ENCODE measurements at regions not wholly inside any gene's neighbourhood (a gene's known extent, or its start where the extent isn't known, plus 50 kb on each side); places are given as distances from the start of the nearest gene placed in this dataset.

- WGBS, 3 donors: 28 to 54% (median 47%) methylated on average over 2 of the region's 2 CpGs
- Histone ChIP-seq H3K4me3 (no peak overlapping the region), H3K9me3 (no peaks in the 10 kb centered on the region), H3K36me3 (ENCODE audit: insufficient read depth in 1 of 2, low read depth in 1 of 2) (no peaks in the 10 kb centered on the region), H3K27me3 (ENCODE audit: insufficient read depth in 3 of 3, low read length in 2 of 3) (no peaks in the 10 kb centered on the region), H3K4me1 (no peaks in the 10 kb centered on the region), H3K27ac (no peak overlapping the region)
- no peak for ATAC-seq
- DNase-seq: no peak
- no peak for TF ChIP-seq CTCF (IDR thresholded peaks at IDR 0.05)
- intact Hi-C loops (cut with DNase I): no loop called here
Observed at GRCh38 chr3:87175732-87176131, 51.4 kb upstream of the CHMP2B start.

- intact Hi-C loops (cut with DNase I): loop anchor here in 1 of 2 donors (5.0 kb wide), 1 partner anchor 386 kb away; no protein-coding TSS in a partner anchor
- Histone ChIP-seq H3K27ac (no peak overlapping the region), H3K36me3 (ENCODE audit: insufficient read depth in 1 of 2, low read depth in 1 of 2) (no peaks in the 10 kb centered on the region), H3K4me3 (no peak overlapping the region), H3K4me1 (no peaks in the 10 kb centered on the region), H3K27me3 (ENCODE audit: insufficient read depth in 3 of 3, low read length in 2 of 3) (no peaks in the 10 kb centered on the region), H3K9me3 (no peaks in the 10 kb centered on the region)
- DNase-seq: no peak
- TF ChIP-seq CTCF (IDR thresholded peaks at IDR 0.05): no peak
- 87 to 94% (median 91%) methylated on average over 2 of the region's 2 CpGs for WGBS, 3 donors
- no peak for ATAC-seq
Observed at GRCh38 chr3:87173776-87174175, 53.3 kb upstream of the CHMP2B start.

GRCh38 chr3:87173071-87173470 is 54.0 kb upstream of the CHMP2B start:
- intact Hi-C loops (cut with DNase I): loop anchor here in 1 of 2 donors (5.0 kb wide), 1 partner anchor 386 kb away; no protein-coding TSS in a partner anchor
- TF ChIP-seq CTCF (IDR thresholded peaks at IDR 0.05): no peak
- Histone ChIP-seq H3K36me3 (ENCODE audit: insufficient read depth in 1 of 2, low read depth in 1 of 2) (no peaks in the 10 kb centered on the region), H3K9me3 (no peaks in the 10 kb centered on the region), H3K4me1 (no peaks in the 10 kb centered on the region), H3K27me3 (ENCODE audit: insufficient read depth in 3 of 3, low read length in 2 of 3) (no peaks in the 10 kb centered on the region), H3K4me3 (no peak overlapping the region), H3K27ac (no peak overlapping the region)
- WGBS, 3 donors: 49 to 69% (median 55%) methylated on average over 3 of the region's 3 CpGs
- DNase-seq (no peak), ATAC-seq (no peak)

GRCh38 chr3:87167628-87168456 is 59.3 kb upstream of the CHMP2B start:
- ATAC-seq (no peak), DNase-seq (no peak)
- peak; percentile 67 for TF ChIP-seq CTCF (IDR thresholded peaks at IDR 0.05)
- no peaks in the 10 kb centered on the region for H3K9me3 ChIP-seq
- WGBS, 3 donors: 37 to 40% (median 39%) methylated on average over 11 of the region's 11 CpGs
- intact Hi-C loops (cut with DNase I): loop anchor here (5.0 to 10.0 kb wide), 4 partner anchors 173 to 396 kb away; partner anchors contain the start of gene VGLL3 (in 1 of the 2)
- no peak overlapping the region for H3K27ac ChIP-seq
- H3K27me3 ChIP-seq (ENCODE audit: insufficient read depth in 3 of 3, low read length in 2 of 3): no peaks in the 10 kb centered on the region
- peak overlapping the region; percentile 53 for H3K4me3 ChIP-seq
- H3K36me3 ChIP-seq (ENCODE audit: insufficient read depth in 1 of 2, low read depth in 1 of 2): no peaks in the 10 kb centered on the region
- H3K4me1 ChIP-seq: no peaks in the 10 kb centered on the region

Measured in psoas muscle (tissue), 7 donors.